GM21390 (cell line): ENCODE measurements at regions not wholly inside any gene's neighbourhood (a gene's known extent, or its start where the extent isn't known, plus 50 kb on each side); places are given as distances from the start of the nearest gene placed in this dataset.
A peak's percentile ranks its signal among the peaks of the same experiment; 100 is the strongest.

Experiments used
- ATAC-seq: cut with Tn5 transposase; IDR thresholded peaks from one replicate; pipeline ENCODE4 v1.9.1; 2021; ENCODE audit not compliant: unreplicated experiment

DNA sequence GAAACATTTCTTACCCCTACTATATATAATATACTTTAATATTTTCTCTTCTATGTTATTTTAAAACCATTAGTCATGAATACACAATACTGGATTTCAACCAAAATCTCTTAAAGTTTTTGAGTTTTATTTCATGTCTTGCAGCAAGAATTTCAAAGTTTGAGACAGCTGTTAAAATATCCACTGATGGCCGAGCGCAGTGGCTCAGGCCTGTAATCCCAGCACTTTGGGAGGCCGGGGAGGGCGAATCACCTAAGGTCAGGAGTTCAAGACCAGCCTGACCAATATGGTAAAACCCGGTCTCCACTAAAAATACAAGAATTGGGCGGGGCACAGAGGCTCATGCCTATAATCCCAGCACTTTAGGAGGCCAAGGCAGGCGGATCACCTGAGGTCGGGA is 59.7 kb upstream of the DAPK1 start:
- no peak for ATAC-seq

DNA sequence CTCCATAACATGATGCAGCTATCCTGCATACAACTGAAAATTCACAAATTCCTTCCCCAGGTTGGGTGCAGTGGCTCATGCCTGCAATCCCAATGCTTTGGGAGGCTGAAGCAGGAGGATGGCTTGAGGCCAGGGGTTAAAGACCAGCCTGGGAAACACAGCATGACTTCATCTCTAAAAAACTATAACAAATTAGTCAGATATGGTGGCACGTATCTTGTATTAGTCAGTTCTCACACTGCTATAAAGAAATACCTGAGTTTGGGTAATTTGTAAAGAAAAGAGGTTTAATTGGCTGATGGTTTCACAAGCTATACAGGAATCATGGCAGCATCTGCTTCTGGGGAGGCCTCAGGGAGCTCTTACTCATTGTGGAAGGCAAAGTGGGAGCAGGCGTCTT is 56.4 kb upstream of the DAPK1 start:
- ATAC-seq = no peak

DNA sequence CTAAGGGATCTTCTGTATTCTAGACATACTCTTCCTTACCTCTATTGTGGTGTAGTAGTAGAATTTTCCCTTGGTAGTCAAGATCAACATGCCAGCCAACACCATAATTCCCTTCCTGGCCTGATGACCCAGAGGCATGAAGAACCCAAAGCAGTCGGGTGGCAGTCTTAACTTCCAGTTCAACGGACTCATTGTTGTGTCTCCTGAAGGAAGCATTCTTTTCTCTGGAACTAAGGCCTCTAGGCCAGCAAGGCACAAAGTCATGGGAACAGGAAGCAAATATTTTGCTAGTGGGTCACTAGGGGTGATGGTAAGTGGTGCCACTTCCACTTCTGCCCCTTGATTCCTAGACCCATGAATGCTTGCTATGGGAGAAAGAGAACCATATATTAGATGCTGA is 55.2 kb upstream of the DAPK1 start:
- no peak for ATAC-seq

DNA sequence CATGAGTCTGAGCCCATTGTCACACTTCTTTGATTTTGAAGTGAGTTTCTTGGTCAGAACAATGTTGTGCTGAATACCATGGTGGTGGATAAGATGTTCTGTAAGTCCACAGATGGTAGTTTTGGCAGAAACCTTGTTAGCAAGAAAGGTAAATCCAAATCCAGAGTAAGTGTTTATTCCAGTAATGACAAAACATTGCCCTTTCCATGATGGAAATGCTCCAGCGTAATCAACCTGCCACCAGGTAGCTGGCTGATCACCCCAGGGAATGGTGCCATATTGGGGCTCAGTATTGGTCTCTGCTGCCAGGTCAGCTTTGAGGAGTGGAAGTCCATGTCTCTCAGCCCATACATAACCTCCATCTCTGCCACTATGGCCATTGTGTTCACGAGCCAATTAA is 54.7 kb upstream of the DAPK1 start:
- ATAC-seq = no peak

DNA sequence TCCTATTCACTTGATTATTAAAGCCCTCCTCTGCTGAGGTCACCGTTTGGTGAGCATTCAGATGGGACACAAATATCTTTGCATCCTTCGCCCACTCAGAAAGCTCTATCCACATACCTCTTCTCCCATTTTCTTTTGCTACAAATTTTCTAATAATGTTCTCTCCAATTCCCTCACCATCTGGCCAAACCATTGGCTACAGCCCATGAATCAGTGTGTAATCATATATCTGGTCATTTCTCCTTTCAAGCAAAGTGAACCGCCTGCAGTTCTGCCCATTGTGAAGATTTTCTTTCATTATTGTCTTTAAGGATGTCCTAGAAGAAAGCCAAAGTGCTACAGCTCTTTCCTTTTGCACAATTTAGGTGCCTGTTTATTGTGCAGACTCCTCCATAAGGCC is 54.2 kb upstream of the DAPK1 start:
- ATAC-seq = no peak

DNA sequence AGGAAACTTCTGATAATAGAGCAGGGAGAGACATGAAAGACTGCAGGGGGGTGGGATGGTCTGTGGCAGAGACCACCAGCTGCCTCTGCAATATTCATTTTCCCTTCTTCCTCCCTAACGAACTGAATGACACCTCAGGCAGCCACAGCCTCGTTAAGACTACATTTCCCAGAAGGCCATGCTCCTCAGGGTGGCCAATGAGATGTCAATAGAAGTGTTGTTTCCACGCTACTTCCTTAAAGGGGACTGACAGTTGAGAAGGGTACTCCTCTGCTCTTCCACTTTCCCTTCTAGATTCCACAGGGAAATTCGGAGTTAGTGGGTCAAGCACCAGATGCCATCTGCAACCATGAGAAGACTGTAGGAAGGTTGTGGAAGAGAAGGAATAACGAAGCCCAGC is 52.0 kb upstream of the DAPK1 start:
- peak; percentile 96 for ATAC-seq

DNA sequence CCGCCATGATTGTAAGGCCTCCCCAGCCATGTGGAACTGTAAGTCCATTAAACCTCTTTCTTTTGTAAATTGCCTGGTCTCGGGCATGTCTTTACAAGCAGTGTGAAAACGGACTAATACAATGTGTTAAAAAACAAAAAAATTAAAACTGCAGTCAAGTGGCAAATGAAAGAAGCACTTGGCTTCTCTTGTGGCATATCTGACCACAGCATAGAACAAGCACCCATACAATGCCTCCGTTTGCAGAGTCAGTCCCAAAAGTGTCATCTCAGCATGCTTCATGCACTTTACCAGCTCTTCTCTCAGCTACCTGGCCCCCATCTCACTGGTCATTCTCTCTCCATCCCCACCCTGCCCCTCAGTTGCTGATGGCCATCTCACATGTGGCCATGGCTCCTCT is 51.1 kb upstream of the DAPK1 start:
- ATAC-seq = no peak

DNA sequence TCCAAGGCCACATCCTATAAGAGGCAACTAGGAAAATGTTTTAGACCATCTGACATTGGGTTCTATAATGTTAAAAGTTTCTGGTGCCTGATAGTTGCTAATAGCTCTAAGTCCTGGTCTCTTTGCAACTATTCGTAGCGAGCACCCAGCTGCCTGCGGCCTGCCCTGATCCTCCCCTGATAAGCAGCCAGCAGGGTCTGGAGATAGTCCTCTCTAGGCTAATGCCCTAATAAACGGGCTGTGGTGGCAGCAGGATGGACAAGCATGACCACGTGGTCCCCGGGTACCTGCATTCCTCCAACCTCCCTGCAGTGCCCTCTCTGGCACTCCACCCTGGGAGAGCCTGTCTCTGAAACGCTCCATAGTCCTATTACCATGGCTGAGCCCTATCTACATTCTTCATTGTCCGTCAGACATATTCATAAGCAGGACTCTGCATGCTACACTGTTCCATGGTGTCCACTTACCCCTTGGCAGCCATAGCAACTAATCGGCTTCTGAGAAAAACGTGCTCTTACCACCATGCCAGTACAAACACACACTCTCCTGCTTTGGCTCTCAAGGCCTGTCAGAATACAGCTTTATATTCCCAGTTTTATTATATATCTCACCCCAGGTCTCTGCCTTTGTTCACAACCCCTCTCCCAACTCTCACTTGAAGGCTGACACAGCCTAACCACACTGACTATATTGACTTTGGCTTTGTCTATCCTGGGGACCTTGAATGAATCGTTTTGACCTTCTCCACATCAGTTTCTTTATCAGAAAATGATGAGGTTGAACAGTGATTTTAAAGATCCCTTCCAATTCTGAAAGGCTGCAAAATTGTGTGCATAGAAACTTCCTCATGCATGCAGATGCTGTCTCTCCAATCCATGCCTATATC is 49.9 kb upstream of the DAPK1 start:
- no peak for ATAC-seq
